GM23248 (cell line): ENCODE measurements at regions not wholly inside any gene's neighbourhood (a gene's known extent, or its start where the extent isn't known, plus 50 kb on each side); places are given as distances from the start of the nearest gene placed in this dataset.

Experiments
- DNase-seq: peaks from one replicate; pipeline ENCODE4 v3.0.0-alpha.2; 2015
- H2AFZ ChIP-seq: fragments of 200-600 bp; sonication (generic); 2 replicates; pipeline ENCODE4 v1.6.1; 2016; ENCODE audit warnings: antibody characterized with exemption
- H3F3A ChIP-seq: fragments of 200-600 bp; sonication (generic); 2 replicates; pipeline ENCODE4 v1.6.1; 2016; ENCODE audit warnings: mild to moderate bottlenecking, antibody characterized with exemption, mixed run types; ENCODE audit not compliant: insufficient read depth
- H3K27ac ChIP-seq: fragments of 200-600 bp; sonication (generic); 2 replicates; pipeline ENCODE4 v1.5.1; 2016; ENCODE audit warnings: mild to moderate bottlenecking
- H3K27me3 ChIP-seq: fragments of 200-600 bp; sonication (generic); replicated peaks from 2 replicates; pipeline ENCODE4 v1.6.1; 2016; ENCODE audit warnings: mild to moderate bottlenecking; ENCODE audit not compliant: insufficient read depth
- H3K36me3 ChIP-seq: fragments of 200-600 bp; sonication (generic); 2 replicates; pipeline ENCODE4 v1.6.1; 2016; ENCODE audit warnings: low read depth, mild to moderate bottlenecking
- H3K4me1 ChIP-seq: fragments of 200-600 bp; sonication (generic); 2 replicates; pipeline ENCODE4 v1.6.1; 2016; ENCODE audit warnings: mild to moderate bottlenecking; ENCODE audit not compliant: insufficient read depth
- H3K4me2 ChIP-seq: fragments of 200-600 bp; sonication (generic); one replicate; pipeline ENCODE4 v1.6.1; 2016; ENCODE audit warnings: mild to moderate bottlenecking; ENCODE audit not compliant: unreplicated experiment
- H3K4me3 ChIP-seq: fragments of 200-600 bp; sonication (generic); 2 replicates; pipeline ENCODE4 v1.5.1; 2016; ENCODE audit warnings: mild to moderate bottlenecking
- H3K79me2 ChIP-seq: fragments of 200-600 bp; sonication (generic); 2 replicates; pipeline ENCODE4 v1.6.1; 2016; ENCODE audit warnings: mild to moderate bottlenecking; ENCODE audit not compliant: insufficient read depth
- H3K9ac ChIP-seq: fragments of 200-600 bp; sonication (generic); 2 replicates; pipeline ENCODE4 v1.6.1; 2016; ENCODE audit warnings: mild to moderate bottlenecking
- H3K9me2 ChIP-seq: fragments of 200-600 bp; sonication (generic); 2 replicates; pipeline ENCODE4 v1.6.1; 2016; ENCODE audit warnings: mixed run types, mild to moderate bottlenecking, moderate library complexity; ENCODE audit not compliant: insufficient read depth
- H3K9me3 ChIP-seq: fragments of 200-600 bp; sonication (generic); one replicate; pipeline ENCODE4 v1.6.1; 2017; ENCODE audit warnings: low read depth
- H4K20me1 ChIP-seq: fragments of 200-600 bp; sonication (generic); 2 replicates; pipeline ENCODE4 v1.6.0; 2016; ENCODE audit not compliant: insufficient read depth
- EZH2 ChIP-seq: fragments of 200-600 bp; sonication (generic); IDR thresholded peaks from 2 replicates; pipeline ENCODE4 v1.6.1; 2018; ENCODE audit warnings: antibody characterized with exemption, mild to moderate bottlenecking; ENCODE audit not compliant: insufficient read depth, poor library complexity, severe bottlenecking
- EZH2phosphoT487 ChIP-seq: fragments of 200-600 bp; sonication (generic); IDR thresholded peaks from 2 replicates; pipeline ENCODE4 v1.6.1; 2018; ENCODE audit warnings: antibody characterized with exemption, moderate library complexity, mild to moderate bottlenecking, low read depth; ENCODE audit not compliant: insufficient read depth
- WGBS, 2 experiments: methylation state at CpG; one replicate each; pipeline ENCODE4 v1.1.6; 2015 to 2017; ENCODE audit warnings: low lambda C conversion rate in 2 of 2, low coverage in 1 of 2; ENCODE audit errors: missing lambda C conversion rate in 2 of 2; 5-methylcytosine and 5-hydroxymethylcytosine counted together
- in situ Hi-C: fragments of 300-500 bp; cut with MboI; formaldehyde crosslinking; loops from 2 replicates; pipeline ENCODE4 v1.15.0; 2020

- no peak overlapping the region for H2AFZ ChIP-seq
Measured at GRCh38 chr12:25420116-25420515, 133.0 kb downstream of the LMNTD1 start.

GRCh38 chr12:25419595-25419994, 133.5 kb downstream of the LMNTD1 start:
- Histone ChIP-seq H2AFZ (no peak overlapping the region), H3K4me2 (no peak overlapping the region), H3K79me2 (no peaks in the 10 kb centered on the region), H3K27me3 (no peaks in the 10 kb centered on the region), H3K9me2 (no peaks in the 10 kb centered on the region), H3K9ac (no peak overlapping the region), H3K9me3 (no peaks in the 10 kb centered on the region), H3K4me1 (peaks cover 9% of the 10 kb centered on the region), H3K36me3 (no peaks in the 10 kb centered on the region), H3K4me3 (no peak overlapping the region), H3K27ac (no peak overlapping the region), H4K20me1 (no peaks in the 10 kb centered on the region), H3F3A (no peaks in the 10 kb centered on the region)
- in situ Hi-C loops: no loop called here
- 66 to 71% methylated on average over 1 to 2 of the region's 2 CpGs for WGBS, 2 experiments
- DNase-seq: no peak
- no peak for TF ChIP-seq EZH2
- no peak for TF ChIP-seq EZH2phosphoT487

More at GRCh38 chr12:25420116-25420515, 133.0 kb downstream of the LMNTD1 start:
- Histone ChIP-seq H3K79me2 (no peaks in the 10 kb centered on the region), H4K20me1 (no peaks in the 10 kb centered on the region), H3K9ac (no peak overlapping the region), H3K27me3 (no peaks in the 10 kb centered on the region), H3K27ac (no peak overlapping the region), H3K4me2 (no peak overlapping the region), H3K4me1 (peaks cover 11% of the 10 kb centered on the region), H3K36me3 (no peaks in the 10 kb centered on the region), H3K9me2 (no peaks in the 10 kb centered on the region), H3K4me3 (no peak overlapping the region), H3K9me3 (no peaks in the 10 kb centered on the region), H3F3A (no peaks in the 10 kb centered on the region)
- TF ChIP-seq EZH2phosphoT487 (no peak), EZH2 (no peak)
- 70 to 72% methylated on average over 4 of the region's 4 CpGs for WGBS, 2 experiments
- DNase-seq: no peak
- in situ Hi-C loops: no loop called here

- H2AFZ ChIP-seq: no peak overlapping the region
- H3K36me3 ChIP-seq: no peaks in the 10 kb centered on the region
- H4K20me1 ChIP-seq: no peaks in the 10 kb centered on the region
- 94 to 98% methylated on average over 3 of the region's 3 CpGs for WGBS, 2 experiments
- TF ChIP-seq EZH2 (no peak), EZH2phosphoT487 (no peak)
- H3F3A ChIP-seq: no peaks in the 10 kb centered on the region
- in situ Hi-C loops: no loop called here
- H3K9ac ChIP-seq: no peak overlapping the region
- H3K4me1 ChIP-seq: no peaks in the 10 kb centered on the region
- H3K79me2 ChIP-seq: no peaks in the 10 kb centered on the region
- H3K4me2 ChIP-seq: no peak overlapping the region
- H3K27ac ChIP-seq: no peak overlapping the region
- DNase-seq: no peak
- no peaks in the 10 kb centered on the region for H3K9me3 ChIP-seq
- H3K9me2 ChIP-seq: no peaks in the 10 kb centered on the region
- no peaks in the 10 kb centered on the region for H3K27me3 ChIP-seq
- H3K4me3 ChIP-seq: no peak overlapping the region
Measured at GRCh38 chr12:25417071-25417470, 136.0 kb downstream of the LMNTD1 start.

- in situ Hi-C loops: no loop called here
- Histone ChIP-seq H2AFZ (no peak overlapping the region), H3K4me1 (no peaks in the 10 kb centered on the region), H3K4me3 (no peak overlapping the region), H3K4me2 (no peak overlapping the region), H3K9me3 (no peaks in the 10 kb centered on the region), H3K27ac (no peak overlapping the region), H3K9me2 (no peaks in the 10 kb centered on the region), H3F3A (no peaks in the 10 kb centered on the region), H3K79me2 (no peaks in the 10 kb centered on the region), H3K27me3 (no peaks in the 10 kb centered on the region), H4K20me1 (no peaks in the 10 kb centered on the region), H3K36me3 (no peaks in the 10 kb centered on the region), H3K9ac (no peak overlapping the region)
- 57% methylated on average over 4 of the region's 4 CpGs for WGBS, 2 experiments
- DNase-seq: no peak
- TF ChIP-seq EZH2: no peak
Measured at GRCh38 chr12:25416516-25416915, 136.6 kb downstream of the LMNTD1 start.

- in situ Hi-C loops: no loop called here
- TF ChIP-seq EZH2phosphoT487: no peak
- no peak for TF ChIP-seq EZH2
- 84 to 87% methylated on average over 5 of the region's 5 CpGs for WGBS, 2 experiments
- H3K9ac ChIP-seq: no peak overlapping the region
- no peak overlapping the region for H3K4me2 ChIP-seq
- no peaks in the 10 kb centered on the region for H3K9me3 ChIP-seq
- no peaks in the 10 kb centered on the region for H4K20me1 ChIP-seq
- H3K27ac ChIP-seq: no peak overlapping the region
- H3K79me2 ChIP-seq: no peaks in the 10 kb centered on the region
- H3K9me2 ChIP-seq: no peaks in the 10 kb centered on the region
- H3K4me1 ChIP-seq: no peaks in the 10 kb centered on the region
- H2AFZ ChIP-seq: no peak overlapping the region
- no peaks in the 10 kb centered on the region for H3K36me3 ChIP-seq
- no peaks in the 10 kb centered on the region for H3F3A ChIP-seq
- H3K4me3 ChIP-seq: no peak overlapping the region
- no peak for DNase-seq
- H3K27me3 ChIP-seq: no peaks in the 10 kb centered on the region
Measured at GRCh38 chr12:25415004-25415403, 138.1 kb downstream of the LMNTD1 start.
